Stomach smooth muscle (tissue), 2 donors: ENCODE measurements at regions not wholly inside any gene's neighbourhood (a gene's known extent, or its start where the extent isn't known, plus 50 kb on each side); places are given as distances from the start of the nearest gene placed in this dataset.

Experiments used
- H3K27ac ChIP-seq: one replicate; pipeline ENCODE4 v1.7.0; 2013; ENCODE audit warnings: mild to moderate bottlenecking, low read length, inconsistent platforms
- H3K27me3 ChIP-seq, 2 donors: one replicate each; pipeline ENCODE4 v1.7.0; 2013; ENCODE audit warnings: low read length in 2 of 2; ENCODE audit not compliant: insufficient read depth in 2 of 2, control insufficient read depth in 1 of 2
- H3K36me3 ChIP-seq, 2 donors: one replicate each; pipeline ENCODE4 v1.7.0; 2013; ENCODE audit warnings: low read length in 2 of 2; ENCODE audit not compliant: control insufficient read depth in 2 of 2, insufficient read depth in 2 of 2
- H3K4me1 ChIP-seq: one replicate; pipeline ENCODE4 v1.7.0; 2013; ENCODE audit warnings: low read length; ENCODE audit not compliant: control insufficient read depth, insufficient read depth
- H3K4me3 ChIP-seq, 2 donors: one replicate each; pipeline ENCODE4 v1.7.0; 2013; ENCODE audit warnings: low read length in 2 of 2
- H3K9ac ChIP-seq, 2 donors: one replicate each; pipeline ENCODE4 v1.7.0; 2013; ENCODE audit warnings: low read length in 2 of 2, mild to moderate bottlenecking in 1 of 2
- H3K9me3 ChIP-seq, 2 donors: one replicate each; pipeline ENCODE4 v1.7.0; 2013; ENCODE audit warnings: low read length in 2 of 2; ENCODE audit not compliant: control insufficient read depth in 2 of 2
- donor health status: healthy.
- donor health status: Pancreatic carcinoma.

DNA sequence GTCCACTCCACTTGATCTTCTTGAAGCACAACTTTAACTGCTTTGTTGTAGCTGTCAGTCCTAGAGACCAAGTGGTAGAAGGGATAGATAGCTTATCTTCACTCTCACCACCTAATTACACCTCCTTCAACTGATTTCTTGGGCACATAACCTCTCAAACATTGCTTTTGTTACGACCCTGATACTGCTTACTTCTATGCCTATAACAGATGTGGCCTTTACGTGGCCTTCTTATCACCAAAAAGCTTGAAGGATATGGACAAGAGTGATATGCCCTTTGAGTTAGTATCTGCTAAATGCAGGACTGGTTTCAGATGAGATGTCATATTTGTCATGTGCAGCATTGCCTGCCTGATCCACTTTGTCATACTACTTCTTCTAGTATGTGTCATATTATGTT is 847.2 kb downstream of the TDRD15 start:
- Histone ChIP-seq H3K27ac (no peak overlapping the region), H3K9me3 (no peaks in the 10 kb centered on the region), H3K4me3 (no peak overlapping the region), H3K9ac (no peak overlapping the region), H3K36me3 (no peaks in the 10 kb centered on the region), H3K27me3 (no peaks in the 10 kb centered on the region), H3K4me1 (no peaks in the 10 kb centered on the region)

DNA sequence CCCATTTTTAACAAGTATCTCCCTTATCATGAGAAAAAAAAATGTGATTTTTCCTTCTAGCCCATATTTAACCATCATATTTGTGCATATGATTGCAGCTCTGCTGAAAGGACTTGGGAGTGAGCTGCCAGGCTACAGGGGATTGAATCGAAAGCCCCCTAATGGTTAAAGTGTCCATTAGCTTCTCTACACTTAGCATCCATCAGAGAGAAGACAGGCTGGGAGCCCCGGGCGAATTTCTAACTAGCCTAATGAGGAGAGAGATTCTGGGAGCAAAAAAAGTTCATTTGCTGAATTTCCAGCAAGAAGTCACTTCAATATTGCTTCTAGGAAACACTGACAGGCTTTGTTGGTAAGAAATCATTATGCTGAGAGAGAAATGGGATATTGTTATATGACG is 848.8 kb downstream of the TDRD15 start:
- Histone ChIP-seq H3K27ac (no peak overlapping the region), H3K36me3 (no peaks in the 10 kb centered on the region), H3K4me1 (no peaks in the 10 kb centered on the region), H3K9me3 (no peaks in the 10 kb centered on the region), H3K9ac (no peak overlapping the region), H3K4me3 (no peak overlapping the region), H3K27me3 (no peaks in the 10 kb centered on the region)

DNA sequence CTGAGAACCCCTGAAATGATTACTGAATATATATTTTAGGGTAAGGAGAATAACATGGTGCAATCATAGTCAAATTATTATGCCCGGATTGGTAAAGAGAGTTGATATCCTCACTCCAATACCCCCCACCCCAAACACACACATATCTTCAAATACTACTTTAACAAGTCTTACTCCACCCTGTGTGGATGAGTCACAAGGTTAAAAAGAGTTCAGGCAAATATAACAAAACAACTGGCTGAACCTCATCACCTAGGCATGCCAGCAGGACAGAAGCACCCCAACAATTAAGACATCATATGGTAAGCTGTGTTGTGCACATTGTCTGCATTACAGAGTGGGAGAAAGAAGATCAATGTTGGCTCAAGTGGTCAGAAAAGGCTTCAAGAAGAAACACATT is 857.4 kb downstream of the TDRD15 start:
- H3K36me3 ChIP-seq: no peaks in the 10 kb centered on the region
- H3K27me3 ChIP-seq: no peaks in the 10 kb centered on the region
- H3K4me3 ChIP-seq: no peak overlapping the region
- no peaks in the 10 kb centered on the region for H3K4me1 ChIP-seq
- H3K27ac ChIP-seq: no peak overlapping the region
- H3K9me3 ChIP-seq: no peaks in the 10 kb centered on the region
- H3K9ac ChIP-seq: no peak overlapping the region

DNA sequence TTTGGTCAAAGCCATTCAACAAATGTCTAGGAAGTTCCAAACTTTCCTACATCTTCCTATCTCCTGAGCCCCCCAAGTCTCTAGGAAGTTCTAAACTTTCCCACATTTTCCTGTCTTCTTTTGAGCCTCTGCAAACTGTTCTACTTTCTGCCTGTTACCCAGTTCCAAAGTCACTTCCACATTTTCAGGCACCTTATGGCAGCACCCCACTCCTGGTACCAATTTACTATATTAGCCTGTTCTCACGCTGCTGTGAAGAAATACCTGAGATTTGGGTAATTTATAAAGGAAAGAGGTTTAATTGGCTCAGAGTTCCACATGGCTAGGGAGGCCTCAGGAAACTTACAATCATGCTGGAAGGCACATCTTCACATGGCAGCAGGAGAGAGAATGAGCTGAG is 869.2 kb downstream of the TDRD15 start:
- no peak overlapping the region for H3K4me3 ChIP-seq

DNA sequence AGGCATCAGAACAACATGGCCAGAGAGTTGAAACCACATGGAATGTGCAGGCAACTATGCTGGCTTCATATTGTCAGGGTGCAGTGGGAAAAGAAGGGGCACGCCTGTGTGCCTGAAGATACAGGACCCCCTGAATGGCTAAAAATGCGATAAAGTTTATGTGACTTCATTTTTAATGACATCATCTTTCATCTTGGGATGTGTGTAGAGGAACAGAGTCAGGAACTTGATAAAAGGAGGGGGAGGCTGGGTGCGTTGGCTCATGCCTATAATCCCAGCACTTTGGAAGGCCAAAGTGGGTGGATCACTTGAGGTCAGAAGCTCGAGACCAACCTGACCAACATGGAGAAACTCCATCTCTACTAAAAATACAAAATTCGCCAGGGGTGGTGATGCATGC is 872.6 kb downstream of the TDRD15 start:
- Histone ChIP-seq H3K36me3 (no peaks in the 10 kb centered on the region), H3K9ac (no peak overlapping the region), H3K9me3 (peaks cover 8 to 14% of the 10 kb centered on the region in 2 donors), H3K27me3 (no peaks in the 10 kb centered on the region), H3K4me3 (no peak overlapping the region), H3K4me1 (no peaks in the 10 kb centered on the region), H3K27ac (no peak overlapping the region)

More for the DNA sequence above, 869.2 kb downstream of the TDRD15 start:
- H3K4me1 ChIP-seq: no peaks in the 10 kb centered on the region
- no peak overlapping the region for H3K9ac ChIP-seq
- peaks cover 8 to 14% of the 10 kb centered on the region in 2 donors for H3K9me3 ChIP-seq
- H3K27me3 ChIP-seq: no peaks in the 10 kb centered on the region
- H3K36me3 ChIP-seq: no peaks in the 10 kb centered on the region
- no peak overlapping the region for H3K27ac ChIP-seq

DNA sequence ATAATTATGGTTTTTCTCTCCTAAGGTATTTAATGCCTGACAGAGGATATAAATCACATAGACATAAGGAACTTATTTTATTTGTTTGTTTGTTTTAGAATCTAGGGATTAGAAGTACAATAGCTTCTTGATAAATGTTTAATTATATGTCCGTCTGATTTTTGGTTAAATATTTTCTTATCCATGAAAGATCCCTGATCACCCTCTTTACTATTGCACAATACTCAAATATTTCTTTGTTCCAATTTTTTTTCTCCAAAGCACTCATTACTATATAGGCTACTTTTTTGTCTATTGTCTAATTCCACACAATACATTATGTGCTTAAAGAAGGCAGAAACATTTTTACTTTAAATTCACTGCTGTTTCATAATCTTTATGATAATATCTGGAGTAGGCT is 875.8 kb downstream of the TDRD15 start:
- Histone ChIP-seq H3K27me3 (no peaks in the 10 kb centered on the region), H3K9ac (no peak overlapping the region), H3K4me3 (no peak overlapping the region), H3K36me3 (no peaks in the 10 kb centered on the region), H3K4me1 (no peaks in the 10 kb centered on the region), H3K27ac (no peak overlapping the region), H3K9me3 (no peaks in the 10 kb centered on the region)

DNA sequence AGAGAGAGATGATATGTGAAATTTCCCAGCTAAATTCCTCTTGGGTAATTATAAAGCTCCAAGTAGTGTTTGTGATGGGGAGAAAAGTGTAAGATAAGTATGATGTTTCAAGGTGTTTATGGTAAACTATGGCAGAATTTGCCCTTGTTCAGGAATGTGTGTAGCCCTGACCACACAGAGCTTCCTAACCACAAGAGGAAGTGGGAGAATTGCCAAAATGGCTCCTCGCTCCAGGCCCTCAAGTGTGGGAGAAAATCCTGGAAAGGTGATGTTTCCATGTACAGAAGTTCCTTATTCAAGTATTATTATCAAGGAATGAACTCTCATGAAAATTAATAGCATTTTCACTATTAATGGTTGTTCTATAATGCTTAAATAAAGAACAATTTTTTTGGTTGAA is 878.3 kb downstream of the TDRD15 start:
- Histone ChIP-seq H3K36me3 (no peaks in the 10 kb centered on the region), H3K4me1 (no peaks in the 10 kb centered on the region), H3K4me3 (no peak overlapping the region), H3K9ac (no peak overlapping the region), H3K9me3 (no peaks in the 10 kb centered on the region), H3K27ac (no peak overlapping the region), H3K27me3 (no peaks in the 10 kb centered on the region)

DNA sequence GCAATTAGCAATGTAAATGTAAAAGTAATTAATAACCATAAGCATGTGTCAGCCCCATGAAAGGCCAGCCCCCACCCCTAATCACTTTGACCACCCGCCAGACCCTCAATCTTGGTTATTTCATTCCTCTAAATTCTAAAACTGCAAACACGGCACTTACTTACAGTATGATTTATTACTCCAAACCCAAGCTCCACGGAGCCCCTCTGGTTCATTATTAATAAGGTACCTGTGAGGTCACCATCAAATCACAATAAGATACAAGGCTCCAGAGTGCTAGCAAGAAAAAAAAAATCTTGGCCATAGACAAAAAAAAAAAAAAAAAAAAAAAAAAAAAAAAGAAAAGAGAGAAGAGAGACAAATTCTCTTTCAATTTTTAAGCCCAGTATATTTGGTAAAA is 879.5 kb downstream of the TDRD15 start:
- Histone ChIP-seq H3K9me3 (no peaks in the 10 kb centered on the region), H3K27ac (no peak overlapping the region), H3K9ac (no peak overlapping the region), H3K36me3 (no peaks in the 10 kb centered on the region), H3K4me1 (no peaks in the 10 kb centered on the region), H3K4me3 (no peak overlapping the region), H3K27me3 (no peaks in the 10 kb centered on the region)

DNA sequence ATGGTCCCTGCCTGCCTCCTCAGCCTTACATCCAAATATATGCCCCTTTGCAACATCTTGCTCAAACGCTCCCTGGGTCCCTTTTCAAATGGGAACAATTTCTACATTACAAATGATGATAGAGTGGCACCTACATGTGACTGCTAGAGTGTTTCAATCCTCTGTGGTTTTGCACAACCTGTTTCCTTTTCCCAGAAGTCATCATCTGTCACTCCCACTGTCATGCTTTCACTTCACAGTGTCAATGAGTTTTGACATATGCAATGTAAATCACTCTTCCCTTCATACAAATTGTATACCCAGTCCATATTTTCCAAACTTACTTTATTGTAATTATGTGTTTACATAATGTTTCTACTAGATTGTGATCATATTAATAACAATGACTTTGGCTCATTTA is 887.3 kb downstream of the TDRD15 start:
- Histone ChIP-seq H3K4me1 (no peaks in the 10 kb centered on the region), H3K36me3 (no peaks in the 10 kb centered on the region)

DNA sequence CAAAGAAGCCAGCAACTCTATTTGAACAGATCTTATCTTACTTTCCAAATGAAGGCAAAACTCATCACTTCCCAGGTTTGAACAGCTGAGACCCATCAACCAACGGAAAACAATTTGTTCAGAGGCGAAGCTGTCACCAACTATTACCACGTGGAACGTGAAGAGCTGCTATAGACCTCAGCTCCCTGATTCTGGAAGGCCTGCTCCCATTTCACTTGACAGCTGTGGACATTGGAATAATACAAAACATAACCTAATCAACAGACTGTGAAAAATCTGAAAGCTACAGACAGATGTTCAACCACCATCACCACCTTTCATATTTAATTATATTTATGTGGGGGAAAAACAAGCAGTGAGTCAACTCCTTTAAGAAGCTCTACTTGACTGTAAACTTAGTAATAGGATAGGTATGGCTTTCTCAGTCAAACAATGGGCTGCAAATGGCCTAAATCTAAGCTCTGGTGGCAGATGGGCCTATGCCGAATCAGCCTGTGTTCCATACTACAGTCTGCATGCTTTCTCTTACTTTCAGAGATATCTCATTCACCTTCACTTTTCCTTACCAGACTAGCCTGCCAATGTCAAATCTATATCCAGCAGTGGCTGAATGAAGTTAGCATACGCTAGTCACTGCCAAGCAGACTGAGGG is 896.4 kb downstream of the TDRD15 start:
- no peak overlapping the region for H3K9ac ChIP-seq
- no peak overlapping the region for H3K27ac ChIP-seq
- H3K36me3 ChIP-seq: no peaks in the 10 kb centered on the region
- no peak overlapping the region for H3K4me3 ChIP-seq
- no peaks in the 10 kb centered on the region for H3K9me3 ChIP-seq
- H3K4me1 ChIP-seq: no peaks in the 10 kb centered on the region
- no peaks in the 10 kb centered on the region for H3K27me3 ChIP-seq

More for the DNA sequence above, 887.3 kb downstream of the TDRD15 start:
- no peak overlapping the region for H3K9ac ChIP-seq
- no peak overlapping the region for H3K4me3 ChIP-seq
- H3K27ac ChIP-seq: no peak overlapping the region
- no peaks in the 10 kb centered on the region for H3K9me3 ChIP-seq
- H3K27me3 ChIP-seq: no peaks in the 10 kb centered on the region

DNA sequence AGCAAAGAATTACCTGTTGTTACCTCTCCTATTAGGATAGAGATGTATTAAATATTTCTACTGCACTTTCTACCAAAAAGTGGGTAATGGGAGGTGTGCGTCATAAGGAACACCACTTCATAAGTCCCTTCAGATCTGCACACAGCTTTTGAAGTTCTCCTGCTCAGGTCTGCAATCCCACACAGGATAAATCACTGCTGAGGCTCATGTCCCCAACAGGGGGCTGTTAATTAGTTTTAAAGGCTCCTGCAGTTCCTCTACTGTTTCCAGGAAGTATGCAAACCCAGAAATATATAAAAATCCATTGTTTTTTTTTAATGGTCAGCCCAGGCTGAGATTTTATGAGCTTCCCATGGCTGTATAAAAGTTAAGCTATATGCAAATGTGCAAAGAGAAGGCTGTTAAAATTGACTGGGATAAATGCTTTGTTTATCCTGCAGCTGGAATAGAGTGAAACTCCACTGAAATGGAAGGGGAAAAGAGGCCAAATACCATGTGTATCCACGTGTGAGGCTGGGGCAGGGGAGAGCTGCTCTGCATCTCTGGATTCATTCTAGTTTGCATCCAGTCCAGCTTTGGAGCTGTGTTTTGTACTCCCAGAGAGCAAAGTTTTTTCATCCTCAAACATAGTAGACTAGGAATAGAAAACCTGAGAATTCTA is 903.7 kb downstream of the TDRD15 start:
- H3K9me3 ChIP-seq: no peaks in the 10 kb centered on the region
- H3K4me1 ChIP-seq: no peaks in the 10 kb centered on the region
- no peaks in the 10 kb centered on the region for H3K27me3 ChIP-seq
- H3K36me3 ChIP-seq: no peaks in the 10 kb centered on the region
- no peak overlapping the region for H3K9ac ChIP-seq
- H3K27ac ChIP-seq: no peak overlapping the region
- H3K4me3 ChIP-seq: no peak overlapping the region
